Ovary (tissue), 3 donors: ENCODE measurements at regions not wholly inside any gene's neighbourhood (a gene's known extent, or its start where the extent isn't known, plus 50 kb on each side); places are given as distances from the start of the nearest gene placed in this dataset.

ENCODE experiments used
- POLR2A ChIP-seq: fragments of 450-650 bp; IDR thresholded peaks from one replicate; pipeline ENCODE4 v1.6.1; 2017; ENCODE audit warnings: antibody characterized with exemption, mild to moderate bottlenecking, moderate library complexity
- TF ChIP-seq, protein P1 (sequence below), 3 donors: fragments of 450-650 bp in 2 of 3; fragments of 200-600 bp in 1 of 3; IDR thresholded peaks; one replicate each; pipeline versions ENCODE4 v1.5.1 to v1.8.0; 2016 to 2022; ENCODE audit warnings: antibody characterized with exemption in 3 of 3, mild to moderate bottlenecking in 1 of 3
- donor health status: DM: no; HTN: no; CAD: no.

DNA sequence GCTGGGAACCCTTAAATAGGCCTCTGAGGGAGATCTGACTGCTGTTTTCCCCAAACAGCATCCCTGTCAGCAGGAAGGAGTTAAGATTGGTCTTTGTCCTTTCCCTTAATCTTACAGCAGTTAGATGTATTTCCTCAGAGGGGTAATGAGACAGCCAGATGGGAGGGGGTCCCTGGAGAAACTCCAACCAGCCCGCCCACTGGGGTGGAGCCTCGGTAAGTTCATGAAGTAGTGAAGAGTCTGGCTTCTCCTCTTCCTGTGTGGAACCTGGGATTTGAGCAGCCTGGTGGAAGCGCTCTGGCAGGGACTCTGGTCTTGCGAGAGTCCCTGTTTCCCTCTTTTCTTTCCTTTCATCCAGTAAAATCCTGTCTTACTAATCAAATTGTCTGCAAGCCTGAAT, 330.0 kb downstream of the TLL1 start:
- TF ChIP-seq, protein P1, sequence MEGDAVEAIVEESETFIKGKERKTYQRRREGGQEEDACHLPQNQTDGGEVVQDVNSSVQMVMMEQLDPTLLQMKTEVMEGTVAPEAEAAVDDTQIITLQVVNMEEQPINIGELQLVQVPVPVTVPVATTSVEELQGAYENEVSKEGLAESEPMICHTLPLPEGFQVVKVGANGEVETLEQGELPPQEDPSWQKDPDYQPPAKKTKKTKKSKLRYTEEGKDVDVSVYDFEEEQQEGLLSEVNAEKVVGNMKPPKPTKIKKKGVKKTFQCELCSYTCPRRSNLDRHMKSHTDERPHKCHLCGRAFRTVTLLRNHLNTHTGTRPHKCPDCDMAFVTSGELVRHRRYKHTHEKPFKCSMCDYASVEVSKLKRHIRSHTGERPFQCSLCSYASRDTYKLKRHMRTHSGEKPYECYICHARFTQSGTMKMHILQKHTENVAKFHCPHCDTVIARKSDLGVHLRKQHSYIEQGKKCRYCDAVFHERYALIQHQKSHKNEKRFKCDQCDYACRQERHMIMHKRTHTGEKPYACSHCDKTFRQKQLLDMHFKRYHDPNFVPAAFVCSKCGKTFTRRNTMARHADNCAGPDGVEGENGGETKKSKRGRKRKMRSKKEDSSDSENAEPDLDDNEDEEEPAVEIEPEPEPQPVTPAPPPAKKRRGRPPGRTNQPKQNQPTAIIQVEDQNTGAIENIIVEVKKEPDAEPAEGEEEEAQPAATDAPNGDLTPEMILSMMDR (IDR thresholded peaks at IDR 0.05): no peak
- no peak for TF ChIP-seq POLR2A
